K562 (cell line): ENCODE measurements at regions not wholly inside any gene's neighbourhood (a gene's known extent, or its start where the extent isn't known, plus 50 kb on each side); places are given as distances from the start of the nearest gene placed in this dataset.

Experiments used
- ATAC-seq: fragments of 200-7000 bp; cut with Tn5 transposase; 3 replicates; pipeline ENCODE4 v1.9.1; 2020; ENCODE audit warnings: moderate library complexity
- BruUV-seq: library from RNA; stranded (reverse); fragments of 400-500 nt; replicated peaks from 2 replicates; lab custom pipeline; 2021; lab: Mats Ljungman, UMichigan
- CTCF ChIA-PET: fragments of 300-600 bp; formaldehyde crosslinking; extraction: SDS; loops from one replicate; lab custom pipeline; 2021; ENCODE audit warnings: low intra/inter-chr PET ratio; lab: Yijun Ruan, JAX
- POLR2A ChIA-PET: fragments of 300-600, 350-650 bp; sonication (Branson Sonifier 250); formaldehyde crosslinking; extraction: SDS; loops from one replicate; lab custom pipeline; 2021; ENCODE audit warnings: antibody characterized with exemption, inconsistent platforms; lab: Yijun Ruan, JAX
- DNase-seq, 4 experiments: peaks; one replicate each; pipeline versions ENCODE4 v3.0.0 to v3.0.0-alpha.2; 2011 to 2018; ENCODE audit warnings: low spot score in 3 of 4, mixed read lengths in 3 of 4; ENCODE audit errors: extremely low read depth in 1 of 4
- FAIRE-seq: peaks from 2 replicates; lab custom pipeline; 2011; peaks lifted over from hg19 to GRCh38; lab: Jason Lieb, UNC
- H2AFZ ChIP-seq: 2 replicates; pipeline ENCODE4 v1.6.0; 2011; ENCODE audit warnings: low read depth, low read length, control low read depth, inconsistent platforms
- H3K27ac ChIP-seq: fragments of 200-600 bp; 3 replicates; pipeline ENCODE4 v1.8.0; 2011; ENCODE audit warnings: low read depth, mild to moderate bottlenecking, control low read depth, inconsistent platforms, low read length, moderate library complexity, mixed read lengths; ENCODE audit errors: extremely low read depth
- H3K27me3 ChIP-seq, 2 experiments: fragments of 300-600 bp in 1 of 2; 2 replicates in 1 of 2; 3 replicates in 1 of 2; pipeline versions ENCODE4 v1.6.0 to v1.8.0; 2011; ENCODE audit warnings: inconsistent platforms in 2 of 2, low read length in 2 of 2, mild to moderate bottlenecking in 1 of 2, mixed read lengths in 1 of 2, moderate library complexity in 1 of 2; ENCODE audit not compliant: control insufficient read depth in 2 of 2, insufficient read depth in 2 of 2
- H3K36me3 ChIP-seq: fragments of 300-600 bp; 3 replicates; pipeline ENCODE4 v1.8.0; 2011; ENCODE audit warnings: mild to moderate bottlenecking, low read length, inconsistent platforms; ENCODE audit not compliant: control insufficient read depth, insufficient read depth
- H3K4me1 ChIP-seq, 2 experiments: fragments of 200-600 bp in 1 of 2; replicated peaks in 1 of 2; 2 replicates in 1 of 2; 3 replicates in 1 of 2; pipeline versions ENCODE4 v1.5.1 to v1.8.0; 2011; ENCODE audit warnings: inconsistent platforms in 2 of 2, low read length in 2 of 2, mild to moderate bottlenecking in 1 of 2, mixed read lengths in 1 of 2, moderate library complexity in 1 of 2; ENCODE audit not compliant: control insufficient read depth in 2 of 2, insufficient read depth in 2 of 2
- H3K4me2 ChIP-seq: 2 replicates; pipeline ENCODE4 v1.6.1; 2011; ENCODE audit warnings: low read length, control low read depth, inconsistent platforms, mixed read lengths; ENCODE audit not compliant: insufficient read depth
- H3K4me3 ChIP-seq: fragments of 200-600 bp; sonication (generic), shearing (Covaris generic); 2 replicates; pipeline ENCODE4 v1.5.1; 2016; ENCODE audit warnings: control low read depth, inconsistent platforms
- H3K79me2 ChIP-seq: fragments of 200-600 bp; 3 replicates; pipeline ENCODE4 v1.8.0; 2011; ENCODE audit warnings: low read length, inconsistent platforms; ENCODE audit not compliant: control insufficient read depth, insufficient read depth
- H3K9ac ChIP-seq, 2 experiments: 2 replicates each; pipeline versions ENCODE4 v1.6.0 to v1.6.1; 2011; ENCODE audit warnings: low read depth in 2 of 2, low read length in 2 of 2, control low read depth in 1 of 2, inconsistent platforms in 1 of 2, mild to moderate bottlenecking in 1 of 2, mixed read lengths in 1 of 2; ENCODE audit not compliant: insufficient read depth in 1 of 2
- H3K9me1 ChIP-seq: one replicate; pipeline ENCODE4 v1.6.0; 2011; ENCODE audit warnings: inconsistent platforms, mild to moderate bottlenecking, low read length, moderate library complexity; ENCODE audit not compliant: control insufficient read depth, insufficient read depth
- H3K9me3 ChIP-seq: replicated peaks from 2 replicates; pipeline ENCODE4 v1.5.1; 2011; ENCODE audit warnings: low read depth, low read length, inconsistent platforms; ENCODE audit not compliant: control insufficient read depth, insufficient read depth
- H4K20me1 ChIP-seq: replicated peaks from 2 replicates; pipeline ENCODE4 v1.6.1; 2011; ENCODE audit warnings: low read length, inconsistent platforms, mixed read lengths; ENCODE audit not compliant: control insufficient read depth, insufficient read depth
- ESRRB ChIP-seq: fragments of 250-450 bp; sonication (Bioruptor Pico); IDR thresholded peaks from 2 replicates; pipeline ENCODE4 v1.5.0; 2020; ENCODE audit warnings: mild to moderate bottlenecking, moderate library complexity, borderline replicate concordance
- EWSR1 ChIP-seq: fragments of 450-650 bp; IDR thresholded peaks from 2 replicates; pipeline ENCODE4 v1.6.1; 2018; ENCODE audit warnings: borderline replicate concordance, mild to moderate bottlenecking, low read depth, moderate library complexity; ENCODE audit not compliant: partially characterized antibody
- HDAC8 ChIP-seq: fragments of 450-650 bp; IDR thresholded peaks from 2 replicates; pipeline ENCODE4 v1.6.1; 2016; ENCODE audit warnings: mild to moderate bottlenecking, missing genetic modification characterization, moderate library complexity, missing compliant biosample characterization
- KDM5B ChIP-seq: fragments of 200-600 bp; sonication (generic); IDR thresholded peaks from 2 replicates; pipeline ENCODE4 v1.6.1; 2012; ENCODE audit warnings: low read depth, mild to moderate bottlenecking, moderate library complexity, low read length, control low read depth, inconsistent platforms; ENCODE audit not compliant: insufficient replicate concordance
- NFXL1 ChIP-seq: fragments of 450-650 bp; formaldehyde crosslinking; IDR thresholded peaks from 2 replicates; pipeline ENCODE4 v1.4.0; 2021; ENCODE audit warnings: mild to moderate bottlenecking
- RNF219 ChIP-seq: fragments of 250-450 bp; sonication (Bioruptor Pico); IDR thresholded peaks from 2 replicates; pipeline ENCODE4 v1.5.0; 2022; ENCODE audit warnings: mild to moderate bottlenecking
- SAFB ChIP-seq: fragments of 200-400 bp; formaldehyde crosslinking; IDR thresholded peaks from 2 replicates; pipeline ENCODE4 v1.6.1; 2017; ENCODE audit warnings: low read depth, low read length, borderline replicate concordance
- VEZF1 ChIP-seq: fragments of 200-800 bp; sonication (Bioruptor generic); IDR thresholded peaks from 2 replicates; pipeline ENCODE4 v1.6.1; 2017; ENCODE audit warnings: missing genetic modification characterization, missing compliant biosample characterization
- ZBTB7A ChIP-seq: IDR thresholded peaks from 2 replicates; pipeline ENCODE4 v1.6.1; 2011; ENCODE audit warnings: low read depth, mild to moderate bottlenecking, low read length, moderate library complexity, borderline replicate concordance; ENCODE audit not compliant: control insufficient read depth
- ZNF165 ChIP-seq: fragments of 250-450 bp; sonication (Bioruptor Pico); IDR thresholded peaks from 2 replicates; pipeline ENCODE4 v1.4.0; 2020; ENCODE audit warnings: borderline replicate concordance
- ZNF232 ChIP-seq: sonication (generic); formaldehyde crosslinking; IDR thresholded peaks from 2 replicates; pipeline ENCODE4 v1.8.0; 2022; ENCODE audit warnings: mild to moderate bottlenecking, missing genetic modification reagents
- ZNF668 ChIP-seq: fragments of 250-450 bp; sonication (Bioruptor Pico); IDR thresholded peaks from 2 replicates; pipeline ENCODE4 v1.8.0; 2022; ENCODE audit warnings: mild to moderate bottlenecking, inconsistent platforms
- ZNF780A ChIP-seq: fragments of 250-450 bp; sonication (Bioruptor Pico); IDR thresholded peaks from 2 replicates; pipeline ENCODE4 v1.5.0; 2021; ENCODE audit warnings: mild to moderate bottlenecking
- WGBS: fragments of 100-300 bp; shearing (Covaris generic); methylation state at CpG from one replicate; pipeline ENCODE4 v1.1.6; 2016; ENCODE audit warnings: low coverage, mixed read lengths; ENCODE audit not compliant: insufficient coverage; ENCODE audit errors: missing lambda C conversion rate; 5-methylcytosine and 5-hydroxymethylcytosine counted together
- in situ Hi-C: fragments of 300-500 bp; cut with MboI; formaldehyde crosslinking; loops from 4 replicates; pipeline ENCODE4 v1.15.0; 2018; ENCODE audit warnings: inconsistent platforms, mixed read lengths
- intact Hi-C: fragments of 100-400 bp; cut with micrococcal nuclease; formaldehyde crosslinking; loops from 2 replicates; pipeline ENCODE4 v1.14.2; 2022

GRCh38 chr13:62997696-62998095 is 1582.0 kb upstream of the PCDH20 start (continued):
- TF ChIP-seq VEZF1 (CRISPR knock-in tag): no peak
- no peak for TF ChIP-seq ESRRB (CRISPR knock-in tag)
- no peak for TF ChIP-seq SAFB
- TF ChIP-seq NFXL1 (CRISPR knock-in tag): no peak

- TF ChIP-seq ZNF165 (CRISPR knock-in tag) (no peak), EWSR1 (no peak), ZNF232 (CRISPR knock-in tag) (no peak), ZNF668 (CRISPR knock-in tag) (no peak), RNF219 (CRISPR knock-in tag) (no peak), HDAC8 (tag) (no peak), KDM5B (no peak), ZNF780A (CRISPR knock-in tag) (no peak), ZBTB7A (no peak)
- TF ChIP-seq, all 486 proteins: peak for 0
- Histone ChIP-seq H2AFZ (no peak overlapping the region), H3K9ac (no peak overlapping the region), H3K4me2 (no peak overlapping the region), H3K9me1 (no peaks in the 10 kb centered on the region), H4K20me1 (no peaks in the 10 kb centered on the region), H3K27ac (no peak overlapping the region), H3K27me3 (no peaks in the 10 kb centered on the region), H3K9me3 (no peaks in the 10 kb centered on the region), H3K36me3 (no peaks in the 10 kb centered on the region), H3K4me3 (no peak overlapping the region), H3K4me1 (no peaks in the 10 kb centered on the region), H3K79me2 (no peaks in the 10 kb centered on the region)
- intact Hi-C loops (no loop called here), in situ Hi-C loops (no loop called here)
- ATAC-seq (no peak), FAIRE-seq (no peak), DNase-seq (no peak)
- BruUV-seq: no TSS peak
- WGBS: 0% methylated on average over 2 of the region's 2 CpGs
- CTCF ChIA-PET: no interaction called here
- POLR2A ChIA-PET: no interaction called here
Observed at GRCh38 chr13:62997038-62997599, 1581.5 kb upstream of the PCDH20 start.
